HepG2 (cell line): ENCODE measurements at regions not wholly inside any gene's neighbourhood (a gene's known extent, or its start where the extent isn't known, plus 50 kb on each side); places are given as distances from the start of the nearest gene placed in this dataset.

Experiments
- ATAC-seq: fragments of 200-7000 bp; cut with Tn5 transposase; 3 replicates; pipeline ENCODE4 v1.9.1; 2020; ENCODE audit warnings: mild to moderate bottlenecking, moderate library complexity
- BruUV-seq: library from RNA; stranded (reverse); fragments of 400-500 nt; replicated peaks from 2 replicates; lab custom pipeline; 2021; lab: Mats Ljungman, UMichigan
- CTCF ChIA-PET: fragments of 300-600 bp; formaldehyde crosslinking; extraction: SDS; loops from one replicate; lab custom pipeline; 2021; ENCODE audit warnings: low total read pairs, inconsistent platforms, low intra/inter-chr PET ratio; lab: Yijun Ruan, JAX
- POLR2A ChIA-PET: fragments of 350-600 bp; sonication (Branson Sonifier 250); formaldehyde crosslinking; loops from one replicate; lab custom pipeline; 2020; ENCODE audit warnings: antibody characterized with exemption, inconsistent platforms; lab: Yijun Ruan, JAX
- DNase-seq: peaks from one replicate; pipeline ENCODE4 v3.0.0-alpha.2; 2015; ENCODE audit warnings: low spot score
- FAIRE-seq: peaks from 3 replicates; lab custom pipeline; 2011; peaks lifted over from hg19 to GRCh38; lab: Jason Lieb, UNC
- H2AFZ ChIP-seq: one replicate; pipeline ENCODE4 v1.6.1; 2011; ENCODE audit warnings: low read length, inconsistent platforms
- H3K27ac ChIP-seq: fragments of 300-600 bp; 3 replicates; pipeline ENCODE4 v1.8.0; 2011; ENCODE audit warnings: mixed run types, mild to moderate bottlenecking, mixed read lengths, low read length, inconsistent platforms; ENCODE audit not compliant: insufficient read depth; ENCODE audit errors: extremely low read length
- H3K27me3 ChIP-seq, 2 experiments: fragments of 200-600 bp in 1 of 2; 2 replicates in 1 of 2; 3 replicates in 1 of 2; pipeline versions ENCODE4 v1.6.0 to v1.8.0; 2011; ENCODE audit warnings: low read length in 2 of 2, mild to moderate bottlenecking in 2 of 2, moderate library complexity in 2 of 2, inconsistent platforms in 1 of 2; ENCODE audit not compliant: insufficient read depth in 2 of 2, control insufficient read depth in 1 of 2
- H3K36me3 ChIP-seq, 2 experiments: fragments of 200-600 bp in 1 of 2; replicated peaks in 1 of 2; 2 replicates in 1 of 2; 3 replicates in 1 of 2; pipeline versions ENCODE4 v1.5.1 to v1.8.0; 2011; ENCODE audit warnings: low read length in 2 of 2, inconsistent platforms in 1 of 2; ENCODE audit not compliant: insufficient read depth in 2 of 2, control insufficient read depth in 1 of 2
- H3K4me1 ChIP-seq: 2 replicates; pipeline ENCODE4 v1.5.1; 2012; ENCODE audit warnings: low read length, inconsistent platforms; ENCODE audit not compliant: insufficient read depth
- H3K4me2 ChIP-seq: 2 replicates; pipeline ENCODE4 v1.6.0; 2011; ENCODE audit warnings: low read depth, low read length, inconsistent platforms
- H3K4me3 ChIP-seq, 3 experiments: fragments of 200-600 bp in 1 of 3; sonication (generic), shearing (Covaris generic) in 1 of 3; replicated peaks in 1 of 3; 2 replicates each; pipeline ENCODE4 v1.5.1; 2011 to 2016; ENCODE audit warnings: low read length in 3 of 3, inconsistent platforms in 2 of 3, low read depth in 2 of 3, mild to moderate bottlenecking in 2 of 3, control low read depth in 1 of 3, mixed read lengths in 1 of 3; ENCODE audit not compliant: insufficient read depth in 1 of 3
- H3K79me2 ChIP-seq: one replicate; pipeline ENCODE4 v1.6.1; 2011; ENCODE audit warnings: low read length, inconsistent platforms; ENCODE audit not compliant: insufficient read depth
- H3K9ac ChIP-seq: 2 replicates; pipeline ENCODE4 v1.6.0; 2011; ENCODE audit warnings: mild to moderate bottlenecking, low read depth, low read length, inconsistent platforms; ENCODE audit not compliant: insufficient read depth
- H3K9me3 ChIP-seq: 2 replicates; pipeline ENCODE4 v1.5.1; 2012; ENCODE audit warnings: mild to moderate bottlenecking, low read length
- H4K20me1 ChIP-seq: 2 replicates; pipeline ENCODE4 v1.6.0; 2011; ENCODE audit warnings: inconsistent platforms, mild to moderate bottlenecking, low read length, moderate library complexity; ENCODE audit not compliant: insufficient read depth
- ATF7-NPFF ChIP-seq: sonication (generic); formaldehyde crosslinking; IDR thresholded peaks from 2 replicates; pipeline ENCODE4 v1.8.1; 2023; ENCODE audit warnings: mild to moderate bottlenecking, low read depth, missing genetic modification reagents, moderate library complexity
- CTCF ChIP-seq: sonication (generic); formaldehyde crosslinking; IDR thresholded peaks from 2 replicates; pipeline ENCODE4 v1.5.0; 2020; ENCODE audit warnings: mild to moderate bottlenecking, missing genetic modification reagents, moderate library complexity
- DDIT3 ChIP-seq: sonication (generic); formaldehyde crosslinking; IDR thresholded peaks from 2 replicates; pipeline ENCODE4 v1.4.0; 2020; ENCODE audit warnings: mild to moderate bottlenecking, missing genetic modification reagents
- JUND ChIP-seq: sonication (generic); formaldehyde crosslinking; IDR thresholded peaks from 2 replicates; pipeline ENCODE4 v1.8.0; 2022; ENCODE audit warnings: mild to moderate bottlenecking, missing genetic modification reagents
- KDM5B ChIP-seq: sonication (generic); formaldehyde crosslinking; IDR thresholded peaks from 2 replicates; pipeline ENCODE4 v1.4.0; 2020; ENCODE audit warnings: missing genetic modification reagents, mild to moderate bottlenecking, borderline replicate concordance
- PAF1 ChIP-seq: IDR thresholded peaks from 2 replicates; pipeline ENCODE4 v1.6.1; 2016; ENCODE audit warnings: missing genetic modification reagents, missing compliant biosample characterization
- POLR2AphosphoS5 ChIP-seq: IDR thresholded peaks from 2 replicates; pipeline ENCODE4 v1.6.1; 2012; ENCODE audit warnings: low read depth, low read length
- RFX1 ChIP-seq: fragments of 450-650 bp; IDR thresholded peaks from 2 replicates; pipeline ENCODE4 v1.6.1; 2017
- SMC3 ChIP-seq: IDR thresholded peaks from 2 replicates; pipeline ENCODE4 v1.6.1; 2011; ENCODE audit warnings: low read length, improper control_type of control experiment
- SPEN ChIP-seq: sonication (generic); formaldehyde crosslinking; IDR thresholded peaks from 2 replicates; pipeline ENCODE4 v1.5.1; 2020; ENCODE audit warnings: low read depth, mild to moderate bottlenecking, missing genetic modification reagents
- STAG1 ChIP-seq: sonication (generic); formaldehyde crosslinking; IDR thresholded peaks from 2 replicates; pipeline ENCODE4 v1.4.0; 2020; ENCODE audit warnings: missing genetic modification reagents
- ZBTB20 ChIP-seq: sonication (generic); formaldehyde crosslinking; IDR thresholded peaks from 2 replicates; pipeline ENCODE4 v1.8.1; 2023; ENCODE audit warnings: missing genetic modification reagents, low read depth, mild to moderate bottlenecking, borderline replicate concordance
- ZNF124 ChIP-seq: sonication (generic); formaldehyde crosslinking; IDR thresholded peaks from 2 replicates; pipeline ENCODE4 v1.4.0; 2020; ENCODE audit warnings: missing genetic modification reagents
- ZNF234 ChIP-seq: sonication (generic); formaldehyde crosslinking; conservative IDR thresholded peaks from 2 replicates; pipeline ENCODE4 v1.5.1; 2020; ENCODE audit warnings: mild to moderate bottlenecking, missing genetic modification reagents
- ZSCAN9 ChIP-seq: IDR thresholded peaks from 2 replicates; pipeline ENCODE4 v1.6.1; 2016; ENCODE audit warnings: borderline replicate concordance
- WGBS: methylation state at CpG from one replicate; pipeline ENCODE4 v1.1.6; 2017; ENCODE audit warnings: low lambda C conversion rate; 5-methylcytosine and 5-hydroxymethylcytosine counted together
- in situ Hi-C: cut with HindIII; loops from 2 replicates; pipeline ENCODE4 v1.10.0; 2017; ENCODE audit warnings: low pct_unique_long_range_greater_than_20kb; ENCODE audit not compliant: extremely low pct_ligation_motif_present
- intact Hi-C: fragments of 100-400 bp; cut with micrococcal nuclease; formaldehyde crosslinking; loops from one replicate; pipeline ENCODE4 v1.10.0; 2022; ENCODE audit not compliant: unreplicated experiment
- TF ChIP-seq, protein P1 (sequence below): sonication (generic); formaldehyde crosslinking; IDR thresholded peaks from 2 replicates; pipeline ENCODE4 v1.4.0; 2020; ENCODE audit warnings: low read depth, mild to moderate bottlenecking, missing genetic modification reagents

- H3K9me3 ChIP-seq = no peaks in the 10 kb centered on the region
- H3K4me2 ChIP-seq = no peak overlapping the region
- no peaks in the 10 kb centered on the region for H3K79me2 ChIP-seq
- no peaks in the 10 kb centered on the region for H3K27me3 ChIP-seq
- under 1% methylated on average over 3 of the region's 3 CpGs for WGBS
- POLR2A ChIA-PET = no interaction called here
- intact Hi-C loops (loop anchor here (1.0 kb wide), 2 partner anchors 71 to 303 kb away; no protein-coding TSS in a partner anchor), in situ Hi-C loops (no loop called here)
- BruUV-seq = no TSS peak
- DNase-seq (peak; percentile 37), FAIRE-seq (peak; percentile 83)
- no peak overlapping the region for H2AFZ ChIP-seq
- no peak overlapping the region for H3K27ac ChIP-seq
- H3K4me3 ChIP-seq = no peak overlapping the region
- CTCF ChIA-PET = no interaction called here
- no peaks in the 10 kb centered on the region for H3K36me3 ChIP-seq
- H3K9ac ChIP-seq = no peak overlapping the region
- TF ChIP-seq CTCF = peak; percentile 74
- TF ChIP-seq SMC3 = peak; percentile 58
- TF ChIP-seq STAG1 = peak; percentile 52
- TF ChIP-seq ZSCAN9 (CRISPR knock-in tag) = no peak
- TF ChIP-seq ZNF234 (CRISPR knock-in tag) = no peak
- TF ChIP-seq, all 625 proteins: peak for 3
- Histone ChIP-seq H4K20me1 (no peaks in the 10 kb centered on the region), H3K4me1 (no peaks in the 10 kb centered on the region)
- ATAC-seq = peak; percentile 81
Observed at GRCh38 chr4:31370866-31371465, 650.8 kb downstream of the PCDH7 start.

- no peak overlapping the region for H2AFZ ChIP-seq
- ATAC-seq (no peak), FAIRE-seq (no peak), DNase-seq (no peak)
- H3K4me1 ChIP-seq = no peaks in the 10 kb centered on the region
- H3K79me2 ChIP-seq = no peaks in the 10 kb centered on the region
- no peak overlapping the region for H3K9ac ChIP-seq
- intact Hi-C loops (no loop called here), in situ Hi-C loops (no loop called here)
- no peak overlapping the region for H3K4me3 ChIP-seq
- no peaks in the 10 kb centered on the region for H4K20me1 ChIP-seq
- H3K27ac ChIP-seq = no peak overlapping the region
- ChIA-PET POLR2A (no interaction called here), CTCF (no interaction called here)
- H3K9me3 ChIP-seq = peaks cover 8% of the 10 kb centered on the region; the same call in 1 of the 2 replicates
- no peaks in the 10 kb centered on the region for H3K27me3 ChIP-seq
- BruUV-seq = no TSS peak
- 8% methylated on average over 3 of the region's 3 CpGs for WGBS
- H3K4me2 ChIP-seq = no peak overlapping the region
- H3K36me3 ChIP-seq = no peaks in the 10 kb centered on the region
- TF ChIP-seq POLR2AphosphoS5 (no peak), PAF1 (CRISPR knock-in tag) (no peak), SPEN (CRISPR knock-in tag) (no peak), KDM5B (no peak), ATF7-NPFF (no peak), ZNF124 (CRISPR knock-in tag) (no peak), JUND (CRISPR knock-in tag) (no peak), DDIT3 (no peak), RFX1 (no peak), ZBTB20 (CRISPR knock-in tag) (no peak)
- TF ChIP-seq, protein P1, sequence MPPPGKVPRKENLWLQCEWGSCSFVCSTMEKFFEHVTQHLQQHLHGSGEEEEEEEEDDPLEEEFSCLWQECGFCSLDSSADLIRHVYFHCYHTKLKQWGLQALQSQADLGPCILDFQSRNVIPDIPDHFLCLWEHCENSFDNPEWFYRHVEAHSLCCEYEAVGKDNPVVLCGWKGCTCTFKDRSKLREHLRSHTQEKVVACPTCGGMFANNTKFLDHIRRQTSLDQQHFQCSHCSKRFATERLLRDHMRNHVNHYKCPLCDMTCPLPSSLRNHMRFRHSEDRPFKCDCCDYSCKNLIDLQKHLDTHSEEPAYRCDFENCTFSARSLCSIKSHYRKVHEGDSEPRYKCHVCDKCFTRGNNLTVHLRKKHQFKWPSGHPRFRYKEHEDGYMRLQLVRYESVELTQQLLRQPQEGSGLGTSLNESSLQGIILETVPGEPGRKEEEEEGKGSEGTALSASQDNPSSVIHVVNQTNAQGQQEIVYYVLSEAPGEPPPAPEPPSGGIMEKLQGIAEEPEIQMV = no peak
Observed at GRCh38 chr4:31374256-31374960, 654.2 kb downstream of the PCDH7 start.
